ENCODE measurements at regions not wholly inside any gene's neighbourhood (a gene's known extent, or its start where the extent isn't known, plus 50 kb on each side); places are given as distances from the start of the nearest gene placed in this dataset.

- no peak overlapping the region for H3K4me3 ChIP-seq (ENCODE audit: low read length)
- H3K36me3 ChIP-seq (ENCODE audit: insufficient read depth, low read length) = no peaks in the 10 kb centered on the region
- H3K4me2 ChIP-seq (ENCODE audit: low read length) = no peak overlapping the region
- H3K27me3 ChIP-seq (ENCODE audit: insufficient read depth, low read depth, low read length) = no peaks in the 10 kb centered on the region
- H3K9me2 ChIP-seq (ENCODE audit: insufficient read depth, low read length) = no peaks in the 10 kb centered on the region
- H3K79me2 ChIP-seq (replicated peaks; ENCODE audit: insufficient read depth, low read length) = no peaks in the 10 kb centered on the region
- no peaks in the 10 kb centered on the region for H3K9me3 ChIP-seq (ENCODE audit: low read length)
- no peak overlapping the region for H3K27ac ChIP-seq (ENCODE audit: low read length)
- H3F3A ChIP-seq (ENCODE audit: insufficient read depth, low read length, poor library complexity, severe bottlenecking) = no peaks in the 10 kb centered on the region
- no peak overlapping the region for H3K9ac ChIP-seq (ENCODE audit: low read length)
- no peaks in the 10 kb centered on the region for H4K20me1 ChIP-seq (ENCODE audit: insufficient read depth)
- no peak for TF ChIP-seq EP300 (conservative IDR thresholded peaks at IDR 0.05; ENCODE audit: poor library complexity, severe bottlenecking)
- TF ChIP-seq MXI1 (conservative IDR thresholded peaks at IDR 0.05; ENCODE audit: poor library complexity, severe bottlenecking) = no peak
- TF ChIP-seq SMC3 (conservative IDR thresholded peaks at IDR 0.05; ENCODE audit: poor library complexity) = no peak
- no peak for TF ChIP-seq TAF1 (IDR thresholded peaks at IDR 0.05; ENCODE audit: low read depth)
- no peak for TF ChIP-seq EZH2 (IDR thresholded peaks at IDR 0.05; ENCODE audit: borderline replicate concordance, insufficient read depth, low read length, poor library complexity, severe bottlenecking)
- TF ChIP-seq RAD21 (conservative IDR thresholded peaks at IDR 0.05) = no peak
- TF ChIP-seq POLR2AphosphoS5 (IDR thresholded peaks at IDR 0.05) = no peak
- TF ChIP-seq, protein P1, sequence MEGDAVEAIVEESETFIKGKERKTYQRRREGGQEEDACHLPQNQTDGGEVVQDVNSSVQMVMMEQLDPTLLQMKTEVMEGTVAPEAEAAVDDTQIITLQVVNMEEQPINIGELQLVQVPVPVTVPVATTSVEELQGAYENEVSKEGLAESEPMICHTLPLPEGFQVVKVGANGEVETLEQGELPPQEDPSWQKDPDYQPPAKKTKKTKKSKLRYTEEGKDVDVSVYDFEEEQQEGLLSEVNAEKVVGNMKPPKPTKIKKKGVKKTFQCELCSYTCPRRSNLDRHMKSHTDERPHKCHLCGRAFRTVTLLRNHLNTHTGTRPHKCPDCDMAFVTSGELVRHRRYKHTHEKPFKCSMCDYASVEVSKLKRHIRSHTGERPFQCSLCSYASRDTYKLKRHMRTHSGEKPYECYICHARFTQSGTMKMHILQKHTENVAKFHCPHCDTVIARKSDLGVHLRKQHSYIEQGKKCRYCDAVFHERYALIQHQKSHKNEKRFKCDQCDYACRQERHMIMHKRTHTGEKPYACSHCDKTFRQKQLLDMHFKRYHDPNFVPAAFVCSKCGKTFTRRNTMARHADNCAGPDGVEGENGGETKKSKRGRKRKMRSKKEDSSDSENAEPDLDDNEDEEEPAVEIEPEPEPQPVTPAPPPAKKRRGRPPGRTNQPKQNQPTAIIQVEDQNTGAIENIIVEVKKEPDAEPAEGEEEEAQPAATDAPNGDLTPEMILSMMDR (IDR thresholded peaks at IDR 0.05; ENCODE audit: poor library complexity, severe bottlenecking) = no peak
- no peak for TF ChIP-seq REST (IDR thresholded peaks at IDR 0.05; ENCODE audit: borderline replicate concordance)
- H2AFZ ChIP-seq (ENCODE audit: low read depth, low read length) = no peak overlapping the region
Observed at GRCh38 chr3:95719481-95719880, 1094.9 kb upstream of the EPHA6 start.

GRCh38 chr3:95721938-95722337 lies 1092.5 kb upstream of the EPHA6 start:
- Histone ChIP-seq H3K27ac (ENCODE audit: low read length) (no peak overlapping the region), H3K36me3 (ENCODE audit: insufficient read depth, low read length) (no peaks in the 10 kb centered on the region), H3K79me2 (replicated peaks; ENCODE audit: insufficient read depth, low read length) (no peaks in the 10 kb centered on the region), H3K9ac (ENCODE audit: low read length) (no peak overlapping the region), H3K27me3 (ENCODE audit: insufficient read depth, low read depth, low read length) (no peaks in the 10 kb centered on the region), H3K9me2 (ENCODE audit: insufficient read depth, low read length) (no peaks in the 10 kb centered on the region), H3F3A (ENCODE audit: insufficient read depth, low read length, poor library complexity, severe bottlenecking) (no peaks in the 10 kb centered on the region), H4K20me1 (ENCODE audit: insufficient read depth) (no peaks in the 10 kb centered on the region), H2AFZ (ENCODE audit: low read depth, low read length) (no peak overlapping the region), H3K4me3 (ENCODE audit: low read length) (no peak overlapping the region), H3K9me3 (ENCODE audit: low read length) (no peaks in the 10 kb centered on the region), H3K4me2 (ENCODE audit: low read length) (no peak overlapping the region)
- TF ChIP-seq, protein P1 (IDR thresholded peaks at IDR 0.05; ENCODE audit: poor library complexity, severe bottlenecking) = no peak
- TF ChIP-seq SMC3 (conservative IDR thresholded peaks at IDR 0.05; ENCODE audit: poor library complexity) (no peak), POLR2AphosphoS5 (IDR thresholded peaks at IDR 0.05) (no peak), RAD21 (conservative IDR thresholded peaks at IDR 0.05) (no peak), REST (IDR thresholded peaks at IDR 0.05; ENCODE audit: borderline replicate concordance) (no peak), MXI1 (conservative IDR thresholded peaks at IDR 0.05; ENCODE audit: poor library complexity, severe bottlenecking) (no peak), TAF1 (IDR thresholded peaks at IDR 0.05; ENCODE audit: low read depth) (no peak), EZH2 (IDR thresholded peaks at IDR 0.05; ENCODE audit: borderline replicate concordance, insufficient read depth, low read length, poor library complexity, severe bottlenecking) (no peak), EP300 (conservative IDR thresholded peaks at IDR 0.05; ENCODE audit: poor library complexity, severe bottlenecking) (no peak)
